Lung (tissue), 11 donors: ENCODE measurements at regions not wholly inside any gene's neighbourhood (a gene's known extent, or its start where the extent isn't known, plus 50 kb on each side); places are given as distances from the start of the nearest gene placed in this dataset.
A peak's percentile ranks its signal among the peaks of the same experiment; 100 is the strongest.

Experiments used
- ATAC-seq: fragments of 200-7000 bp; cut with Tn5 transposase; one replicate; pipeline ENCODE4 v1.9.1; 2020; ENCODE audit warnings: moderate number of reproducible peaks; ENCODE audit not compliant: insufficient read depth, low FRiP score
- DNase-seq, 3 donors: peaks; one replicate each; pipeline ENCODE4 v3.0.0-alpha.2; 2013 to 2017
- H3K27ac ChIP-seq, 2 donors: one replicate each; pipeline ENCODE4 v1.5.1; 2013; ENCODE audit warnings: mild to moderate bottlenecking in 2 of 2, moderate library complexity in 2 of 2, control low read depth in 1 of 2, inconsistent platforms in 1 of 2, low read depth in 1 of 2, low read length in 1 of 2
- H3K27me3 ChIP-seq, 3 donors: one replicate each; pipeline ENCODE4 v1.5.1; 2013; ENCODE audit warnings: low read length in 2 of 3; ENCODE audit not compliant: control insufficient read depth in 3 of 3, insufficient read depth in 3 of 3
- H3K36me3 ChIP-seq, 4 donors: one replicate each; pipeline ENCODE4 v1.5.1; 2013; ENCODE audit warnings: low read length in 4 of 4, mild to moderate bottlenecking in 1 of 4, moderate library complexity in 1 of 4; ENCODE audit not compliant: control insufficient read depth in 4 of 4, insufficient read depth in 4 of 4
- H3K4me1 ChIP-seq, 5 donors: one replicate each; pipeline ENCODE4 v1.5.1; 2013; ENCODE audit warnings: low read length in 5 of 5, mild to moderate bottlenecking in 2 of 5, moderate library complexity in 1 of 5; ENCODE audit not compliant: control insufficient read depth in 5 of 5, insufficient read depth in 5 of 5
- H3K4me3 ChIP-seq: one replicate; pipeline ENCODE4 v1.5.1; 2013; ENCODE audit warnings: mild to moderate bottlenecking, control low read depth, moderate library complexity
- H3K9ac ChIP-seq, 2 donors: one replicate each; pipeline ENCODE4 v1.5.1; 2013; ENCODE audit warnings: low read length in 2 of 2, control low read depth in 1 of 2; ENCODE audit not compliant: insufficient read depth in 1 of 2
- H3K9me3 ChIP-seq, 4 donors: one replicate each; pipeline ENCODE4 v1.5.1; 2013; ENCODE audit warnings: low read length in 3 of 4, mild to moderate bottlenecking in 1 of 4, moderate library complexity in 1 of 4; ENCODE audit not compliant: control insufficient read depth in 4 of 4, insufficient read depth in 3 of 4
- CTCF ChIP-seq: IDR thresholded peaks from 2 replicates; pipeline ENCODE4 v1.5.1; 2012; ENCODE audit warnings: mild to moderate bottlenecking; ENCODE audit errors: control extremely low read depth, extremely low read depth
- WGBS, 2 donors: extraction: QIAGEN DNeasy Blood & Tissue Kit; methylation state at CpG; one replicate each; pipeline ENCODE4 v1.1.7; 2013; 5-methylcytosine and 5-hydroxymethylcytosine counted together
- donor health status: control.
- donor health status: control.
- donor health status: Bipolar disorder and iron deficiency.
- donor health status: healthy.
- donor health status: DM: yes; HTN: yes; CAD: no.

- Histone ChIP-seq H3K27ac (no peak overlapping the region), H3K9ac (no peak overlapping the region), H3K4me1 (peaks cover 0 to 6% (median 3%) of the 10 kb centered on the region in 5 donors), H3K4me3 (no peak overlapping the region), H3K9me3 (peaks cover 0 to 2% (median 0%) of the 10 kb centered on the region in 4 donors), H3K36me3 (no peaks in the 10 kb centered on the region), H3K27me3 (no peaks in the 10 kb centered on the region)
- TF ChIP-seq CTCF = no peak
- ATAC-seq (no peak), DNase-seq (peak in 2 of 3 donors; percentile 21)
- WGBS, 2 donors = 62 to 69% methylated on average over 6 of the region's 6 CpGs
Measured at GRCh38 chr15:91553196-91553854, 300.2 kb upstream of the SLCO3A1 start.

DNA sequence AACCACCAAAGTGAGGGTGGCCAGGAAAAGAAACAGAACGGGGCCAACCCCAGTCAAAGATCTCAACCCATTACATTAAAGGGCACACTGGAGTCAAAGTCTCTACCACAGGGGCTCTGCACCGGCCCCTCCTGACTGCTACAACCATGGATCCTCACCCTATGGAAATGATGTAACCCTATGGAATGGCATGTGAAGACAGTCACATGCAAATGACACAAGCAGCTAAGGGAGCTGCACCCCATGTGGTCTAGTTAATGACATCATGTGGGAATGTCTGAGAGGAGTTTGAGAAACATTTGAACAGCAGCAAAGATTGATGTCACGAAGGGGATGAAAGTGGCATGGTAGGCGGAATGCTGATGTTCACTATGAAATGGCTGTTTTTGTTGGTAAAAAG is 298.2 kb upstream of the SLCO3A1 start:
- Histone ChIP-seq H3K27ac (no peak overlapping the region), H3K4me3 (no peak overlapping the region)

DNA sequence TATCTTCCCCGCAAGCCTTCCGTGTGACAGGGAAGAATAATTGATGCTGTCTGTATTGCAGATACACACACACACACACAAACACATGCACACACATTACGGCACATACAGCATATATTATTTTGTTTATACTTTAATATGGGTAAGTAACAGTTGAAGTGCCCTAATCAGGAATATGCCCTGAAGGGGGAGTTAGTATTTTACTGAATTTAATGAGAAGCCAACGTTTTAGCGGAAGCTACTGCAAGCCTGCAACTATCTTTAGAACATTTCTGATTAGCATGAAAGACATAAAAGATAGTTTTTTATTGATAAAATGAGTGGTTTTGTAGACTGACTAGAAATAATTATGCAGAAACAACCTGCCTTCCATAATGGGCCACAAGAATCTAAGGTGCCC is 296.6 kb upstream of the SLCO3A1 start:
- no peaks in the 10 kb centered on the region for H3K36me3 ChIP-seq
- no peaks in the 10 kb centered on the region for H3K27me3 ChIP-seq
- H3K4me3 ChIP-seq = no peak overlapping the region
- DNase-seq = no peak
- no peak for ATAC-seq
- H3K9ac ChIP-seq = no peak overlapping the region
- H3K27ac ChIP-seq = no peak overlapping the region
- 85 to 90% methylated on average over 5 of the region's 5 CpGs for WGBS, 2 donors
- no peak for TF ChIP-seq CTCF
- H3K9me3 ChIP-seq = peaks cover 0 to 2% (median 0%) of the 10 kb centered on the region in 4 donors
- peaks cover 0 to 6% (median 0%) of the 10 kb centered on the region in 5 donors for H3K4me1 ChIP-seq

More for the DNA sequence above, 298.2 kb upstream of the SLCO3A1 start:
- Histone ChIP-seq H3K9me3 (peaks cover 0 to 2% (median 0%) of the 10 kb centered on the region in 4 donors), H3K27me3 (no peaks in the 10 kb centered on the region), H3K9ac (no peak overlapping the region), H3K36me3 (no peaks in the 10 kb centered on the region), H3K4me1 (peaks cover 0 to 6% (median 0%) of the 10 kb centered on the region in 5 donors)
- WGBS, 2 donors = 93 to 97% methylated on average over 4 of the region's 4 CpGs
- ATAC-seq (no peak), DNase-seq (no peak)
- no peak for TF ChIP-seq CTCF

GRCh38 chr15:91559066-91559465 is 294.4 kb upstream of the SLCO3A1 start:
- Histone ChIP-seq H3K9me3 (peaks cover 0 to 2% (median 0%) of the 10 kb centered on the region in 4 donors), H3K4me3 (no peak overlapping the region), H3K9ac (no peak overlapping the region), H3K27me3 (no peaks in the 10 kb centered on the region), H3K27ac (no peak overlapping the region), H3K36me3 (no peaks in the 10 kb centered on the region), H3K4me1 (no peaks in the 10 kb centered on the region)
- no peak for DNase-seq
- TF ChIP-seq CTCF = no peak
- ATAC-seq = no peak
- 93 to 95% methylated on average over 3 of the region's 3 CpGs for WGBS, 2 donors
